ENCODE measurements at regions not wholly inside any gene's neighbourhood (a gene's known extent, or its start where the extent isn't known, plus 50 kb on each side); places are given as distances from the start of the nearest gene placed in this dataset.
A peak's percentile ranks its signal among the peaks of the same experiment; 100 is the strongest.

DNA sequence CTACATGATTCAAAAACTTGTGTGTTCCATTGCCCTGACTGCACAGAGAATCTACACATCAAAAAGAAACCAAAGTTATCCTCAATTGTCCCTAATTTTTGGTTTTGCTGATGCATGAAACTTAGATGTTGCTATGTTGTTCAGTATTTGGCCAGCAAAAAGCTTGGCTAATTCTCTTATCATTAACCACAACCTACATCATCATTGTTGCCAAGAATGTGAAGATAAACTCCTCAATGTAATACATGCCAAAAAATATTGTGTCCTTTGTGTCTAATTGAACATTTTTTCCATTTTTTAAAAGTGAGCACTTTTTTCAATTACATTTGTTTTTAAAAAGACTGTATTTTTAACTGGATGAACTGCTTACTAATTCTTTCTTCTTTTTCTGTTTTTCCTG lies 268.0 kb upstream of the SEMA3D start:
- Mint-ChIP-seq H3K27me3 (ENCODE audit: insufficient read depth) (peaks cover 5% of the 10 kb centered on the region; the same call in 1 of the 2 replicates), H3K9me3 (no peaks in the 10 kb centered on the region), H3K4me3 (no peak overlapping the region), H3K27ac (no peak overlapping the region), H3K4me1 (ENCODE audit: low read depth) (peaks cover 5% of the 10 kb centered on the region; the same call in 1 of the 2 replicates), H3K36me3 (ENCODE audit: low read depth) (no peaks in the 10 kb centered on the region)
- DNase-seq: no peak
- TF ChIP-seq, protein P1, sequence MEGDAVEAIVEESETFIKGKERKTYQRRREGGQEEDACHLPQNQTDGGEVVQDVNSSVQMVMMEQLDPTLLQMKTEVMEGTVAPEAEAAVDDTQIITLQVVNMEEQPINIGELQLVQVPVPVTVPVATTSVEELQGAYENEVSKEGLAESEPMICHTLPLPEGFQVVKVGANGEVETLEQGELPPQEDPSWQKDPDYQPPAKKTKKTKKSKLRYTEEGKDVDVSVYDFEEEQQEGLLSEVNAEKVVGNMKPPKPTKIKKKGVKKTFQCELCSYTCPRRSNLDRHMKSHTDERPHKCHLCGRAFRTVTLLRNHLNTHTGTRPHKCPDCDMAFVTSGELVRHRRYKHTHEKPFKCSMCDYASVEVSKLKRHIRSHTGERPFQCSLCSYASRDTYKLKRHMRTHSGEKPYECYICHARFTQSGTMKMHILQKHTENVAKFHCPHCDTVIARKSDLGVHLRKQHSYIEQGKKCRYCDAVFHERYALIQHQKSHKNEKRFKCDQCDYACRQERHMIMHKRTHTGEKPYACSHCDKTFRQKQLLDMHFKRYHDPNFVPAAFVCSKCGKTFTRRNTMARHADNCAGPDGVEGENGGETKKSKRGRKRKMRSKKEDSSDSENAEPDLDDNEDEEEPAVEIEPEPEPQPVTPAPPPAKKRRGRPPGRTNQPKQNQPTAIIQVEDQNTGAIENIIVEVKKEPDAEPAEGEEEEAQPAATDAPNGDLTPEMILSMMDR (IDR thresholded peaks at IDR 0.05): no peak

DNA sequence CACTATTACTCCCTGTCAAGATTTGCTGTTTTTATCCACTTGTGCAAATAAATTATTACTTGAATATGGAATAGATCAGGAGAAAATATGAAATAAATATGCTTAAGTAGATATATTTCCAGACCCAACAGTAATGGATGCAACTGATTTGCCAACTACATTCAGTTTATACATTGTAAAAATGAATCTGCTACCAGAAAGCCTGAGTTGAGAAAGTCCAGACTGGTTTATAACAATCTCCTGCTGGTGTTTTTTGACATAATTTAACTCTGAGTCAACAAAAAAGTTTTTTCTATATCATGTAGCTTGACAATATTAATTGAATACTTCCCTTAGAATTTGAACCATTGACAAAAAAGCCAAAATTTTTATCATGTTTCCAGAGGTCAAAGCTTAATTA lies 265.8 kb upstream of the SEMA3D start:
- peaks cover 5% of the 10 kb centered on the region; the same call in 1 of the 2 replicates for H3K4me1 Mint-ChIP-seq (ENCODE audit: low read depth)
- no peak for DNase-seq
- H3K27me3 Mint-ChIP-seq (ENCODE audit: insufficient read depth): peaks cover 5% of the 10 kb centered on the region; the same call in 1 of the 2 replicates
- H3K4me3 Mint-ChIP-seq: no peak overlapping the region
- H3K36me3 Mint-ChIP-seq (ENCODE audit: low read depth): no peaks in the 10 kb centered on the region
- no peaks in the 10 kb centered on the region for H3K9me3 Mint-ChIP-seq
- TF ChIP-seq, protein P1 (IDR thresholded peaks at IDR 0.05): no peak
- H3K27ac Mint-ChIP-seq: no peak overlapping the region

DNA sequence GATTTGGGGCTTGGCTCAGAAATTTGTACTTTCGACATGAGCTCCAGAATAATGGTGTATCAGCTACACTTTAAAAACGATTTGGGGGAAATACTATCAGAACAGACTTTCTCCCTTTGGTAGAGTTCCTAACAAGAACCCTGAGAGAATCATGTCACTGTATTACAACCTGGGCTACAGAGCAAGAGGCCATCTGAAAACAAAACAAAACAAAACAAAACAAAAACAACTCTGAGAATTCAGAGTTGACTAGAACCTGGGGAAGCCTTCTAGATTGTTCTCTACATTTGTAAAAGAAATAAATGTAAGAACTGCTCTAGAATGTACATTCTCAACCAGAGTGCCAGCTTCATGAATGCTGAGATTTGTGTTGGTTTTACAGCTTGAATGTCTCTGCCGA lies 262.6 kb upstream of the SEMA3D start:
- peaks cover 5% of the 10 kb centered on the region; the same call in 1 of the 2 replicates for H3K27me3 Mint-ChIP-seq (ENCODE audit: insufficient read depth)
- H3K4me3 Mint-ChIP-seq: no peak overlapping the region
- H3K9me3 Mint-ChIP-seq: no peaks in the 10 kb centered on the region

DNA sequence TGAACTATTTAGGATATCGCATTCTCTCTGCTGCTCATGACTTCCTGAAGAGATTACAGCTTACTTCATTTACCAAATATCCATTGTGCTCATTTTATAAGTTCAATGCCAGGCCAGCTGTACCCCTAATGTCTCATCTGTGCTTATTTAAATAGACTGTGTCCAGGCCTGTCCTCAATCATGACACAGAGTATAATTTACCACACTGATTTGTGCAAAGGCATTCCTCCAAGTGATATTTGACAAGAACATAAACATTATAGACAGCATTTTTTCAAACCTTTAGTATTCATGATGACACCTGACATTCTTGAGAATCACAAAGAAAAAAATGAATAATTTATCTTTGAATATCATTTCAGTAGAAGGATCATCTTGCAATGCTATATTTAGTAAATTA lies 260.1 kb upstream of the SEMA3D start:
- H3K9me3 Mint-ChIP-seq: no peaks in the 10 kb centered on the region

More for the DNA sequence above, 262.6 kb upstream of the SEMA3D start:
- TF ChIP-seq, protein P1 (IDR thresholded peaks at IDR 0.05): no peak
- DNase-seq: no peak
- no peaks in the 10 kb centered on the region for H3K36me3 Mint-ChIP-seq (ENCODE audit: low read depth)
- H3K4me1 Mint-ChIP-seq (ENCODE audit: low read depth): peaks cover under 1% of the 10 kb centered on the region; the same call in 1 of the 2 replicates
- no peak overlapping the region for H3K27ac Mint-ChIP-seq

DNA sequence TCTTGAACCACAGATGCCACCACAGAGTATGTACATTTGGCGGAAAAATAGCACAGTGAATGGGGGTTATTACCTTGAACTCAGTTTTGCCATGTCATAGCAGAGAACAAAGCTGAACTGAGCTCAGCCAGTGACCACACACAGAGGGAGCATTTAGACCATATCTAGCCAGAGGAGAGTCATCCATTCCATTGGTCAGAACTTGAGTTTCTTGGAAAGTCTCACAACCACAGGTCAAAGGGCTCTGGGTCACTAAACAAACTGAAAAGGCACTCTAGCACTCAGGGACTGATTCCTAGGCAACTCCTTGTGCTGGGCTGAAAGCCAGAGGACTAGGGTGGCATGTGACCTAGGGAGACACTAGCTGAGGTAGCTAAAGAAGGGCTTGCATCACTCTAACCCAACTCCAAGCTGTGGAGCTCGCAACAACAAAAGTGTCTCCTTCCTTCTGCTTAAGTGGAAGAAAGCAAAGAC lies 239.7 kb upstream of the SEMA3D start:
- DNase-seq: peak; percentile 42
- Mint-ChIP-seq H3K27ac (no peak overlapping the region), H3K9me3 (no peaks in the 10 kb centered on the region)

More for the DNA sequence above, 260.1 kb upstream of the SEMA3D start:
- Mint-ChIP-seq H3K4me1 (ENCODE audit: low read depth) (no peaks in the 10 kb centered on the region), H3K4me3 (no peak overlapping the region), H3K27ac (no peak overlapping the region), H3K36me3 (ENCODE audit: low read depth) (no peaks in the 10 kb centered on the region), H3K27me3 (ENCODE audit: insufficient read depth) (peaks cover 2% of the 10 kb centered on the region; the same call in 1 of the 2 replicates)
- TF ChIP-seq, protein P1 (IDR thresholded peaks at IDR 0.05): no peak
- no peak for DNase-seq

More for the DNA sequence above, 239.7 kb upstream of the SEMA3D start:
- TF ChIP-seq, protein P1 (IDR thresholded peaks at IDR 0.05): no peak
- H3K27me3 Mint-ChIP-seq (ENCODE audit: insufficient read depth): no peaks in the 10 kb centered on the region; the same call in 1 of the 2 replicates
- no peaks in the 10 kb centered on the region for H3K36me3 Mint-ChIP-seq (ENCODE audit: low read depth)
- H3K4me3 Mint-ChIP-seq: no peak overlapping the region
- no peaks in the 10 kb centered on the region; the same call in 1 of the 2 replicates for H3K4me1 Mint-ChIP-seq (ENCODE audit: low read depth)
